Pons (tissue), 1 donor: ENCODE measurements at regions not wholly inside any gene's neighbourhood (a gene's known extent, or its start where the extent isn't known, plus 50 kb on each side); places are given as distances from the start of the nearest gene placed in this dataset.

Experiments used
- DNase-seq: peaks from one replicate; pipeline ENCODE4 v3.0.0-alpha.2; 2016; ENCODE audit warnings: low spot score

- no peak for DNase-seq
Observed at GRCh38 chr12:81957631-81958030, 198.5 kb upstream of the PPFIA2 start.

DNA sequence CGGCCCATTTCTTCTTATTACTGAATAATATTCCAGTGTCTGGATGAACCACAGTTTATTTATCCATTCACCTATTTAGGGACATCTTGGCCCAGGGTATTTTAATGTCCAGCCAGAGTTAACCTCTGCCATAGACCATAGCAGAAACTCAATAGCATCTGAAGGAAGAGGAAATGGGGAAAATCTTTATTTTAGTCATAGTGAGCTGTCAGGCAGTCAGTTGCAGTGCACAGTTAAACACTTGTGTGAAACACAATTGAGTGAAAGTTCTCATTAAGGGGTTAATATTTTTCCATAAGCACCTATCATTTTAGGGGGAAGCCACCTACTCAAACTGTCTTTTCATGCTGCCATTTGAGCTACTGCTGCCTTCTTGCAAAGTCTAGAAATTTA is 197.3 kb upstream of the PPFIA2 start:
- no peak for DNase-seq

- DNase-seq = no peak
Observed at GRCh38 chr12:81953541-81953940, 194.4 kb upstream of the PPFIA2 start.

DNA sequence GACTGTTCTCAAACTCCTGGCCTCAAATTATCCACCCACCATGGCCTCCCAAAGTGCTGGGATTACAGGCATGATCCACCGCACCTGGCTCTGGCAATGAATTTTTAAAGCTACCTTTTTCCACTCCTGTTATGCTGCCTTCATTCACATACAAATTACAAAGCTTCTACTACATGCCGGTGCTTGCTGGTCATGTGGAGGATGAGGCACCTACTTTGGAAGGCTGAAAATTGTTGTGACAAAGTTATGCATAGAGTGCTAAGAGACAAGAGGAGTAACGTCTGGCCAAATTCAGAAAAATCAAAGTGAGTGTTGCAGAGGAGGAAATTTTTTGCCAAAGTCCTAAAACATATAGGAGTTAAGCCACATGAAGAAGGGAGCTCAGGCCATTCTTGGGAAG is 191.7 kb upstream of the PPFIA2 start:
- DNase-seq = no peak

- no peak for DNase-seq
Observed at GRCh38 chr12:81949841-81950308, 190.7 kb upstream of the PPFIA2 start.

DNA sequence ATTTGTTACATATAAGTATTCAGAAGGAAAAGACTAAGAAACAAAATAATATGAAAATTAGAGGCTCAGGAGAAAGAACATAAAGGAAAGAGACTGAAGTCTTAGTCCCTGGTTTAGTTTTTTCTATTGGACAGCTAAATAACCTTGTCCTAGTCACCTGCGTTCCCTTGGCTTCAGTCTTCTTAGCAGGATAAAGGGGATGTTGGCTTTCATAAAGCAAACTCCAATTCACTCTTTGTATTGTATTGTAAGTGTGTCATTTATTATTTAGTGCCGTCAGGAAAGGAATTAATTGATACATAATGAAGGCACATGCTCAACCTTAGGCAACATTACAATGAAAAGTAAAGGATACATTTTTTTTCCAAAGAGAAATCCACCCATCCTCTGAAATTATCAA is 190.3 kb upstream of the PPFIA2 start:
- no peak for DNase-seq

GRCh38 chr12:81944886-81945285 is 185.7 kb upstream of the PPFIA2 start:
- no peak for DNase-seq

DNA sequence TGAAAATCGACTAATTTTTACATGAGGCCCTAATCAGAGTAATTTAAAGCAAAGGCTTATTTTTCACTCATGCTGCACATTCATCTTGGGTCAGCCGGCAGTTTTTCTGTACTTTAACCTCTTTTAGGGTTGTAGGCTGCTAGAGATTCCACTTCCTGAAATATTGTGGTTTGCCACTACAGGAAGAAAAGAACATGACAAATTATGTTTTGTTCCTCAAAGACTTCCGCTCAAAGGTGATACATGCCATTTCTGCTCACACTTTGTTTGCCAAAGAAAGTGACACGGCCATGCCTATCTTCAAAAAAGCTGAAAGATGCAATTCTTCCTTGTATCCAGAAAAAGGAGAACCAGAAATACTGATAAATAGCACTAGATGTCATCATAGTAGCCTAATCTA is 183.4 kb upstream of the PPFIA2 start:
- no peak for DNase-seq

- no peak for DNase-seq
Observed at GRCh38 chr12:81930037-81930436, 170.9 kb upstream of the PPFIA2 start.

DNA sequence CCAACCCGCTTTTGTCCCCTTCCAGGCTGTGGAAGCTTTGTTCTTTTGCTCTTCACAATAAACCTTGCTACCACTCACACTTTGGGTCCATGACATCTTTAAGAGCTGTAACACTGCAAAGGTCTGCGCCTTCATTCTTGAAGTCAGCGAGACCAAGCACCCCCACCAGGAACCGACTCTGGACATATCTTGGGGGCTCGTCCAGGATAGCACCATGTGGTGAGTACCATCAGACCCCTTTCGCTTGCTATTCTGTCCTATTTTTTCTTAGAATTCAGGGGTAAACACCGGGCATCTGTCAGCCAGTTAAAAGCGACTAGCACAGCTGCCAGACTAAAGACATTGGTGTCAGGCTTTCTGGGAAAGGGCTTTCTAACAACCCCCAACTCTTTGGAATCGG is 137.6 kb upstream of the PPFIA2 start:
- DNase-seq = no peak

GRCh38 chr12:81888961-81889360 is 129.8 kb upstream of the PPFIA2 start:
- no peak for DNase-seq

DNA sequence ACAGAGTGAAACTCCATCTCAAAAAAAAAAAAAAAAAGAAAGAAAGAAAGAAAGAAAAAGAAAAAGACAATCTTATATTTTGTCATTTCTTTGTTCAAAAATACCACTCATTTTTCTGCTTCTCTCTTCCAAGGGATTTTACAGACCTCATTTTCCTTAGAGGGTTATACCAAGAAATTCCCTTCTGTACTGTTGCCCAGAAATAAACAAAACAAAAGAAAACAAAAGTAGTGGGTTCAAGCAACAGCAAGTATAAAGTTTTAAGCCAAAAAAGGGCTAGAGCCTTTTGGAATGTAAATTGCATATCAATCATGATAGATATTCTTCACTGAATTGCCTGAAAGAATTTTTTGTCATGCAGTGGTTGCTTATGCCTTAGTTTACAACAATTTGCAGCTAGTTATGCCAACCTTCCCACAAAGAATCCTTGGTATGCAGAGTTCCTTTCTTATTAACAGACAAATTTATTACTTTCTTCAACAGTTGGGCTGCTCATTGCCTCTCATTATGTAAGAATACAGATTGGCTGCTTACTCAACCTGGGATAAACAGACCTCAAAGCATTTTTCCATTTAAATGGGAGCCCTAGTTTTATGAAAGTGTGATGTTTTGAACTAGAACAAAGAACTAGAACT is 129.1 kb upstream of the PPFIA2 start:
- DNase-seq = peak; percentile 11

GRCh38 chr12:81874586-81874985 is 115.4 kb upstream of the PPFIA2 start:
- no peak for DNase-seq

DNA sequence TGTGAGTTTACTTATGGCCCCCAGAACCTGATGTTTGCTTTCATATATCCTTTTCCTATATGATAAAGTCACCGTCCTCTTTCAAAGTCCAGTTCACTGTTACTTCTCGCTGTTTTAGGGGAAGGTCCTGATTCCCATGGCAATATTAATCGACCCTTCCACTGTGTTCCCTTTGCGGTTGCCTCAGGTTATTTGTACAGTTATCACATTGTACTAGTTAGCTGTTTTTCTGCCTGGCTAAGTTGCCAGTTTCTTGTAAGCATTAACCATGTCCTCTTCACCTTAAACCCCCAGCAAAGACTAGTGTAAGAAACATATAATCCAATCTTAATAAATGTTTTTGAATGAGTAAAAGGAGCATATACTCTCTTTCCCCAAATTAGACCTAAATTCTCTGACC is 115.0 kb upstream of the PPFIA2 start:
- no peak for DNase-seq

DNA sequence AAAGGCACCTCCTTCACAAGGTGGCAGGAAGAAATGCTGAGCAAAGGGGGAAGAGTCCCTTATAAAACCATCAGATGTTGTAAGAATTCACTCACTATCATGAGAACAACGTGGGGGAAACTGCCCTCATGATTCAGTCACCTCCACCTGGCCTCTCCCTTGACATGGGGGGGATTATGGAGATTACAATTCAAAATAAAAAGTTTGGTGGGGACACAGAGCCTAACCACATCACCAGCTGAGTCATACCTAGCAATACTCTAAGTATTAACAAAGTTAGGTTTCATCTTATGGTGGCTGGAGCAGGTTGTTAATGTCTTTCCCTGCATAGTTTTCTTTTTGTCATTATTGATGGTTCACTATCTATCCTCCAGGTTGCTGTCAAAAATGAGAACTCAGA is 113.2 kb upstream of the PPFIA2 start:
- DNase-seq = no peak

- DNase-seq = no peak
Observed at GRCh38 chr12:81866081-81866480, 106.9 kb upstream of the PPFIA2 start.

DNA sequence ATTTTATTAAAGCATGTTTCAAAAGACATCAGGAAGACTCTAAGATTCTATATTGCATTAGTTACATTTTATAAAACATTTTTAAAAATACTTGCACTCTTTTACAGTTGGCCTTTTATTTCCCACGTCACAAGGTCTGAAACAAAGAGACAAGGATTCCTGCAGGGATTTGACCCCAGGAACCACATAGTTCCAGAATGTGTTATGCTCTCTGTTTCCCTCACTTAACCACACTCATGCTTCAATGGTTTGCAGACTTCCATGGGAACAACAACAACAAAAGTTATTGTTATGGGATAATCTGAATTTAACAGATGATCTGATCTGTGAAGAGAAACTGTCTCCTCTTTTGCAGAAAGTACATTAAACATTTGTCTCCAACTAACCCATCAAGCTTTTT is 104.3 kb upstream of the PPFIA2 start:
- DNase-seq = no peak

DNA sequence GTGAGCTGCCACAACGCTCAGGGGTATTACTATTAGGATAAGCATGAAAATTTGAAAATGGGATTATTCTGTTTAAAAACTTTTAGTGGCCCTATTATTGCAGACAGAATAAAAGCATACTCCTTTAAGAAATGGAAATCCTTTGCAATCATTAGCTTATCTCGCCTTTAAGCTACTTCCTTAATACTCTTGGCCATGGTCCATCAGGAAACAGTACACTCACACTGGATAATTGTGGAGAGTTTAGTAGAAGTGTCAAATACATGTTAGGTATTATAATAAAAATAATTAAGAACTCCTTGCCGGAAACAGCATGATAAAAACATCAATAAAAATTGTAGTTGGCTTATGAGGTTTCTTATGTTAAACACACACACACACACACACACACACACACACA is 100.4 kb upstream of the PPFIA2 start:
- DNase-seq = no peak

DNA sequence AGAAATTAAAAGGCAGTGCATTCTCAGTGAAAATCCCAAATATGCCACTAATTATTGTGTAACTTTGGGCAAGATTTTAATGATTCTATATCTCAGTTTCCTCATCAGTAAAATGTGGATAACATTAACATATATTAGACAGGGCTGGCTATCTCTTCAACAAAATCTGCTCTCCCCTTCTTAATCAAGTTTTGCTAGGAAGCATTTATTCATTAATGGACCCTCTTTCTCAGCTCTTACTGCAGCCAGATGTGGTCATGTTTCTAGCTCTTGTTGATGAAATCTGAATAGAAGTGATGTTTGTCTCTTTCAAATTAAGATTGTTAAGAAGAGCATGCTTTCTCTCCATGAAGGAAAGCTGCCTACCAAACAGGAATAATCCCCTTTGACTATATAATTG is 84.4 kb upstream of the PPFIA2 start:
- no peak for DNase-seq

DNA sequence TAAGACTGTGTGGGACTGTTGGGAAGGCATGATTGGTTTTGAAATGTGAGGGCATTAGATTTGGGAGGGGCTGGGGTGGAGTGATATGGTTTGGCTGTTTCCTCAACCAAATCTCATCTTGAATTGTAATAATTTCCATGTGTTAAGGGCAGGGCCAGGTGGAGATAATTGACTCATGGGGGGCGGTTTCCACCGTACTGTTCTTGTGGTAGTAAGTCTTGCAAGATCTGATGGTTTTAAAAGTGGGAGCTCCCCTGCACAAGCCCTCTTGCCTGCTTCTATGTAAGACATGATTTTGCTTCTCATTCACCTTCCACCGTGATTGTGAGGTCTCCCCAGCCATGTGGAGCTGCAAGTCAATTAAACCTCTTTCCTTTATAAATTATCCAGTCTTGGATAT is 76.6 kb upstream of the PPFIA2 start:
- DNase-seq = no peak

GRCh38 chr12:81819991-81820633 is 61.0 kb upstream of the PPFIA2 start:
- no peak for DNase-seq

- no peak for DNase-seq
Observed at GRCh38 chr12:81815611-81816010, 56.5 kb upstream of the PPFIA2 start.

- no peak for DNase-seq
Observed at GRCh38 chr12:81811778-81812125, 52.6 kb upstream of the PPFIA2 start.

- no peak for DNase-seq
Observed at GRCh38 chr12:81811061-81811777, 52.1 kb upstream of the PPFIA2 start.
